Astrocyte of the spinal cord (primary cell): ENCODE measurements at regions not wholly inside any gene's neighbourhood (a gene's known extent, or its start where the extent isn't known, plus 50 kb on each side); places are given as distances from the start of the nearest gene placed in this dataset.
A peak's percentile ranks its signal among the peaks of the same experiment; 100 is the strongest.

Experiments used
- DNase-seq: peaks from one replicate; pipeline ENCODE4 v3.0.0; 2011; ENCODE audit warnings: low read depth, low spot score
- H3K4me3 ChIP-seq: 2 replicates; pipeline ENCODE4 v1.5.1; 2011; ENCODE audit warnings: low read depth, mild to moderate bottlenecking, low read length, moderate library complexity
- in situ Hi-C: cut with HindIII; loops from 2 replicates; pipeline ENCODE4 v1.10.0; 2017; ENCODE audit warnings: low sequenced_read_pairs
- TF ChIP-seq, protein P1 (sequence below): IDR thresholded peaks from 2 replicates; pipeline ENCODE4 v1.5.1; 2012; ENCODE audit warnings: low read depth, mild to moderate bottlenecking, low read length, inconsistent platforms

DNA sequence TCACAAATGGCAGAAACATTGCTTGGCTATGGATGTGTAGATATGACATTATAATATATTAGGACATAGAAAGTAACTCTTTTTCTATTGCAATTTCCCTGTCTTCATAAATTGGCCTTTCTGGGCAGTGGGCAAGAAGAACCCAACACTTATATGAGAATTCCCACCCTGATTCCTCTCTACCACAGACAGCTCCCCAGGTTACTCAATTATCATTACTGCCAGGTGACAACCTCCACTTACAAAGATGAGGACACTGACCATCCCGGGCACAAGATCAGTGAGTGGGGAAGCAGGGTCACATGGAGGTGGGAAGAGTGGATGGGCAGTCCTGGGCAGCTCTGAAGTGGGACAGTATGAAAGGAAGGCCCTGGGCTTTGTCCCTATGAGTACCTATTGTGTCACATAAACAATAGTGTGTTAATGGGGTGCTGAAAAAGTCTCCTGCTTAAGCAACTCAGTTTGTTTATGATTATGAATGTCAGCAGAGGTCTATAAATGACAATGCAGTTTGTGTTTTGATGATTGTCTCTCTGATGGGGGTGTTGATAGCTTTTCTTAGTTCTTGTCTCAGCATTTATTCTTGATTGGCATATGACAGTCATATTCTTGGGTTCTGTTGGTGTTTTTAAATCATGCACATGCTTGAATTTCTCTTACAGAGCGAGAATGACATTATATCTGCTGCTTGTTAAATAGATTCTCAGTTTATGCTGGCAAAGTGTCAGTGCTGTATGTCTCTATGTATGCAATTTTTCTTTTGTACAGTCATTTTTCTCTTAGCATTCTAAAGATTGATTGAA is 99.9 kb downstream of the SLIT2 start:
- TF ChIP-seq, protein P1, sequence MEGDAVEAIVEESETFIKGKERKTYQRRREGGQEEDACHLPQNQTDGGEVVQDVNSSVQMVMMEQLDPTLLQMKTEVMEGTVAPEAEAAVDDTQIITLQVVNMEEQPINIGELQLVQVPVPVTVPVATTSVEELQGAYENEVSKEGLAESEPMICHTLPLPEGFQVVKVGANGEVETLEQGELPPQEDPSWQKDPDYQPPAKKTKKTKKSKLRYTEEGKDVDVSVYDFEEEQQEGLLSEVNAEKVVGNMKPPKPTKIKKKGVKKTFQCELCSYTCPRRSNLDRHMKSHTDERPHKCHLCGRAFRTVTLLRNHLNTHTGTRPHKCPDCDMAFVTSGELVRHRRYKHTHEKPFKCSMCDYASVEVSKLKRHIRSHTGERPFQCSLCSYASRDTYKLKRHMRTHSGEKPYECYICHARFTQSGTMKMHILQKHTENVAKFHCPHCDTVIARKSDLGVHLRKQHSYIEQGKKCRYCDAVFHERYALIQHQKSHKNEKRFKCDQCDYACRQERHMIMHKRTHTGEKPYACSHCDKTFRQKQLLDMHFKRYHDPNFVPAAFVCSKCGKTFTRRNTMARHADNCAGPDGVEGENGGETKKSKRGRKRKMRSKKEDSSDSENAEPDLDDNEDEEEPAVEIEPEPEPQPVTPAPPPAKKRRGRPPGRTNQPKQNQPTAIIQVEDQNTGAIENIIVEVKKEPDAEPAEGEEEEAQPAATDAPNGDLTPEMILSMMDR = no peak
- DNase-seq = no peak
- no peak overlapping the region for H3K4me3 ChIP-seq
- in situ Hi-C loops = no loop called here

DNA sequence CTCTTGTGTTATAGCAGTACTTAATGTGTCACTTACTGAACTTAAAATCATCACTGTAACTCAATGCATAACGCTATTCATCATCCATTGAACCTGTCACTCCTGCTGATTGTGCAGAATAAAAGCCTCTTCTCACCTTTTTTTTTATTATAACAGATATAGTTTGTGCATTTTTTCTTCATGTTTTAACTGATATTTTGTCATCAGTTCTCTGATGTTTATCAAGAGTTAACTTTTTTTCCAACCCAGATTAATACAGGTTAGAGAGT is 100.4 kb downstream of the SLIT2 start:
- DNase-seq = no peak
- TF ChIP-seq, protein P1 = no peak
- no peak overlapping the region for H3K4me3 ChIP-seq
- in situ Hi-C loops = no loop called here

DNA sequence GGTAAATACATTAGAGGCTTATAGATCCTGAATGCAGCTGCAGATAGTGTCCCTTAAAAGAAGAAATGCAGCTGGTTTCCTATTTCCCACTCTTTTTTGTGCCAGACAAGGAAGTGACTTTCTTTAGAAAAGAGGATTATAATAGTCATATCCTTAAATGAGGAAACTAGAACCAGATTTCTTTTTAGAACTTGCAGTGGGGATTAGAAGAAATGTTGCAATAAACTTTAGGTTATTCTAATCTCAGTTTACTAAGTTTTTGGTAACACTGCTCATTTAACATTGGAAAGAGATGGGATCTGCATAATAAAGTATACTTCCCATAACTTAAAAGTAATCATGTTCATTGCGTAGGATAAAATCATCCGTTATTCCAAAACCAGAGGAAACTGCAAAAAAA is 101.9 kb downstream of the SLIT2 start:
- no peak overlapping the region for H3K4me3 ChIP-seq
- no peak for DNase-seq
- TF ChIP-seq, protein P1 = no peak
- in situ Hi-C loops = no loop called here

DNA sequence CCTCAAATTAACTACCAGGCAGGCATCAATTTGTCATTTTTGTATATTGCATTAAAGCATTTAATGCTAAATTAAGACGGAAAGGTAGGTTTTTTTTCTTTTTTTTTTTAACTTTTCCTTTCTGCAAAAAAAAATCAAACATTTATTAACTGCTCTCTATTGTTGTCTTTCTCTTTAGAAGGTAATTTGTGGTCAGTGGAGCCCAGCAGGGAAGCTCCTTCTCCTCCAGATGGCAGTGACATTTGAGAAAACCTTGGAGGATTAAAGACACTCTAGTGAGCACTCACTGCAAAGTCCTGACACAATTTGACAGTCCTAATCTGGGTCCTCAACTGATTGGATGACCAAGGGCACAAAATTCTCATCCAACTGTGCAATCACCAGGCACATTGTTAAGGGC is 102.4 kb downstream of the SLIT2 start:
- TF ChIP-seq, protein P1 = no peak
- DNase-seq = peak; percentile 50
- H3K4me3 ChIP-seq = no peak overlapping the region
- in situ Hi-C loops = no loop called here

DNA sequence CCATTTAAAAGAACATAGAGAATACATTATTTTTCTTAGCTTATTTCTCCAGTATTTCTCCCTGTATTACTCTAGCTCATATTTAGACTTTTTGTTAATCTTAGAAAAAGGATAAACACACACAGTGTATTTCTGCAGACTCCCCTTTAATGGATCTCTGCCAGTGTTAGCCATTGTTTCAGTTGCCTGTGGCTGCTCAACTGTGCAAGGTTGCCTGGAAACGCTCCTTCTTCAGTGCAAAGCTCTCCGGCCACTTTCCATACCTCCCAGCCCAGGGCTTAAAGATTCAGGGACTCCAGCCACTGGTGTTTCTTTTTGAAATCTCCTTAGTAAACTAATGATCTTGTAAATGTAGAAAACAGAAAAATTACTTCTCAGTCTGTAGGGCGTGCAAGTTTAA is 104.9 kb downstream of the SLIT2 start:
- in situ Hi-C loops = no loop called here
- DNase-seq = peak; percentile 59
- no peak overlapping the region for H3K4me3 ChIP-seq
- TF ChIP-seq, protein P1 = no peak

DNA sequence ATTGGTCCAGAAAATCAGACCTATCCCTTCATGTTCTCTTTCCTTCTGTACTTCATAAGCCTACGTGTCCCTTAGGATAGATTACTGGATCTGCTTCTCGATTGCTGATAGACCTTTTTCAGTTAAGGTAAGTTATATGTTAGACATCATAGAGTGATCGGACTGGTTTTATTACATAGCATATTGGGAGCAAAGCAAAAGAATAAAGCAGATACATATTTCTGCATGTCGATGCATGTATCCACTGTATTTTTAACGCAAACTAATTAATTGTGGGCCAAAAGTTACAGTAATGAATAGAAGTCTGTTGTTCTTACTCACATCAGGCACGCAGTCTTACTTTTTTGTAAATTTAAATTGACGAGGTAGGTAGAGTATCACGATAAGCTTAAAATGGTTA is 106.4 kb downstream of the SLIT2 start:
- TF ChIP-seq, protein P1 = no peak
- no peak for DNase-seq
- H3K4me3 ChIP-seq = no peak overlapping the region
- in situ Hi-C loops = no loop called here
